ENCODE measurements at regions not wholly inside any gene's neighbourhood (a gene's known extent, or its start where the extent isn't known, plus 50 kb on each side); places are given as distances from the start of the nearest gene placed in this dataset.

DNA sequence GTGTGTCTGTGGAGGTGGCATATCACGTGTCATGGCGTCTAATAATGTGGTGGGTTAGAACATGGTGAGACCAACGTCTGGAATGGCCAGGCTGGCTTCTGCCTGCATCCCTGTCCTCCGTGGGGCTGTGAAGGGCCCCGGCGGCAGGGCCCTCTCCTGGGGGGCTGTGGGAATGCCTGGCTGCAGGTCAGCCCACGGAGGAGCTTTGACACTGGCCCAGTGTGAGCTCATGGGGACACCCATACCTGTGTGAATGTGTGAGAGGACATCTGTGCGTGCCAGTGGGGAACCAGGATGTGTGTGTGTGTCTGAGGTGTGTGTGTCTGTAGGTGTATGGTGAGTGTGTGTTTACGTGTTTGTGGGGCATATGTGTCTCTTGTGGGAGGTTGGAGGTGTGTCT is 300.1 kb downstream of the TEX29 start:
- intact Hi-C loops (cut with DNase I): no loop called here
- Histone ChIP-seq H3K27ac (replicated peaks in 1 of 4) (no peak overlapping the region), H3K36me3 (no peaks in the 10 kb centered on the region), H3K9me3 (no peaks in the 10 kb centered on the region), H3K4me1 (no peaks in the 10 kb centered on the region), H3K27me3 (peaks cover 0 to 5% (median 0%) of the 10 kb centered on the region in 4 donors), H3K4me3 (no peak overlapping the region)
- WGBS: 92% methylated on average over 9 of the region's 9 CpGs
- no peak for DNase-seq (ENCODE audit: extremely low spot score)
- TF ChIP-seq POLR2A (IDR thresholded peaks at IDR 0.05; ENCODE audit: low read depth) (no peak), POLR2AphosphoS5 (IDR thresholded peaks at IDR 0.05) (no peak), EP300 (IDR thresholded peaks at IDR 0.05) (no peak)
- TF ChIP-seq, protein P1, sequence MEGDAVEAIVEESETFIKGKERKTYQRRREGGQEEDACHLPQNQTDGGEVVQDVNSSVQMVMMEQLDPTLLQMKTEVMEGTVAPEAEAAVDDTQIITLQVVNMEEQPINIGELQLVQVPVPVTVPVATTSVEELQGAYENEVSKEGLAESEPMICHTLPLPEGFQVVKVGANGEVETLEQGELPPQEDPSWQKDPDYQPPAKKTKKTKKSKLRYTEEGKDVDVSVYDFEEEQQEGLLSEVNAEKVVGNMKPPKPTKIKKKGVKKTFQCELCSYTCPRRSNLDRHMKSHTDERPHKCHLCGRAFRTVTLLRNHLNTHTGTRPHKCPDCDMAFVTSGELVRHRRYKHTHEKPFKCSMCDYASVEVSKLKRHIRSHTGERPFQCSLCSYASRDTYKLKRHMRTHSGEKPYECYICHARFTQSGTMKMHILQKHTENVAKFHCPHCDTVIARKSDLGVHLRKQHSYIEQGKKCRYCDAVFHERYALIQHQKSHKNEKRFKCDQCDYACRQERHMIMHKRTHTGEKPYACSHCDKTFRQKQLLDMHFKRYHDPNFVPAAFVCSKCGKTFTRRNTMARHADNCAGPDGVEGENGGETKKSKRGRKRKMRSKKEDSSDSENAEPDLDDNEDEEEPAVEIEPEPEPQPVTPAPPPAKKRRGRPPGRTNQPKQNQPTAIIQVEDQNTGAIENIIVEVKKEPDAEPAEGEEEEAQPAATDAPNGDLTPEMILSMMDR (IDR thresholded peaks at IDR 0.05): no peak

DNA sequence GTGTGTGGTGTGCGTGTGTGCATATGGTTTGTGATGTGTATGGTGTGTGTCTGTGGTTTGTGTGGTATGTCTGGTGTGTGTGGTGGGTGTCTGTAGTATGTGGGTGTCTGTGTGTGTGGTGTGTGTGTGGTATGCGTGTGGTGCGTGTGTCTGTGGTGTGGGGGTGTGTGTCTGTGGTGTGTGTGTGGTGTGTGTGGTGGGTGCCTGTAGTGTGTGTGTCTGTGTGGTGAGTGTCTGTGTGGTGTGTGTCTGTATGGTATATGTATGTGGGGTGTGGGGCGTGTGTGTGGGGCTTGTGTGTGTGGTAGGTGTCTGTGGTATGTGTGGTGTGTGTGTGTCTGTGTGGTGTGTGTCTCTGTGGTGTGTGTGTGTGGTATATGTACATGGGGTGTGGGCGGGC is 300.7 kb downstream of the TEX29 start:
- Histone ChIP-seq H3K4me1 (no peaks in the 10 kb centered on the region), H3K27me3 (peaks cover 0 to 5% (median 0%) of the 10 kb centered on the region in 4 donors), H3K9me3 (no peaks in the 10 kb centered on the region), H3K36me3 (no peaks in the 10 kb centered on the region), H3K27ac (replicated peaks in 1 of 4) (no peak overlapping the region), H3K4me3 (no peak overlapping the region)
- intact Hi-C loops (cut with DNase I): no loop called here
- WGBS: 93% methylated on average over 5 of the region's 5 CpGs
- no peak for TF ChIP-seq POLR2A (IDR thresholded peaks at IDR 0.05; ENCODE audit: low read depth)
- no peak for TF ChIP-seq POLR2AphosphoS5 (IDR thresholded peaks at IDR 0.05)
- TF ChIP-seq, protein P1 (IDR thresholded peaks at IDR 0.05): no peak
- no peak for TF ChIP-seq EP300 (IDR thresholded peaks at IDR 0.05)
- no peak for DNase-seq (ENCODE audit: extremely low spot score)

DNA sequence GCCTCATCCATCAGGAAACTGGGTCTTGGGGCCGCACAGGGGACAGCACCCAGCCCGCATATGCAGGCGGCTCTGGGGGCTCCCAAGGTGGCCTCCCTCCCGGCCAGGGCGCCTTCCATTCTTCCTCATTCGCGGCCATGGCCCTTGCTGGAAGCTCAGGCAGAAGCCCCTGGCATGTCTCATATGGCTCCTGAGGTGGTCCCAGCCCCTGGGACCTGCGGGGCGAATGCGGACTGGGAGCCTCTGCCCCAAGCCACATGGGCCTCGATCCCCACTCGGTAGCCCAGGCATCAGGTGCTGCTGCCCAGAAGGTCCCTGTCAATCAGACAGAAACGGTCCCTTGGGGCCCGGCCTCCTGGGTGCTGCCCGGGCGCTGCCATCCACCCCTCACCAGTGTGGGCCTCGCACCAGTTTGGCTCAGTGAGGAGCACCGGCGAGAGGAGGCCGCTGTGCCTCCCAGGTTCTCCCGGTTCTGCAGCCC is 301.6 kb downstream of the TEX29 start:
- 95% methylated on average over 21 of the region's 21 CpGs for WGBS
- H3K27me3 ChIP-seq: peaks cover 0 to 5% (median 0%) of the 10 kb centered on the region in 4 donors
- TF ChIP-seq POLR2A (IDR thresholded peaks at IDR 0.05; ENCODE audit: low read depth) (no peak), POLR2AphosphoS5 (IDR thresholded peaks at IDR 0.05) (no peak), EP300 (IDR thresholded peaks at IDR 0.05) (no peak)
- TF ChIP-seq, protein P1 (IDR thresholded peaks at IDR 0.05): no peak
- no peaks in the 10 kb centered on the region for H3K4me1 ChIP-seq
- no peak overlapping the region for H3K27ac ChIP-seq (replicated peaks in 1 of 4)
- H3K9me3 ChIP-seq: no peaks in the 10 kb centered on the region
- no peak overlapping the region for H3K4me3 ChIP-seq
- intact Hi-C loops (cut with DNase I): no loop called here
- no peak for DNase-seq (ENCODE audit: extremely low spot score)
- H3K36me3 ChIP-seq: no peaks in the 10 kb centered on the region

DNA sequence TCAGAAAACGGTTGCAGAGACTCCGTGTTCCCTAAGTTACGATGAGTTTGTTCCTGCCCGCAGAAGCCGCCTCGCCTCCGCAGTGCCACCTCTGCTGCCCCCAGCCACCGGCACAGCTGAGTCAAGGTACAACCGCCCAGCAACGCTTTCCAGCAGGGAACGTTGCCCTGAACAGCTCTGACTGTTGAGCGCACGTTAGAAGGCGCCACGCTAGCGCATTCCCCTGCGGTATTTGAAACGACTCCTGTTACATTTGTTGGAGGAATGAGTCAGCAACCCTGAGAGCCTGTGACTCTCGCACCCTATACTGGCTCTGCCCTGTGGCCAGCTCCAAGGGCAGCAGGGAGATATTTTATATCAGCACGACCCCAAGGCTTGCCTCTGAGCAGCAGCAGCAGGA is 302.8 kb downstream of the TEX29 start:
- intact Hi-C loops (cut with DNase I): no loop called here
- H3K27me3 ChIP-seq: peaks cover 0 to 9% (median 0%) of the 10 kb centered on the region in 4 donors
- H3K4me1 ChIP-seq: no peaks in the 10 kb centered on the region
- H3K4me3 ChIP-seq: no peak overlapping the region
- H3K27ac ChIP-seq (replicated peaks in 1 of 4): no peak overlapping the region
- no peaks in the 10 kb centered on the region for H3K36me3 ChIP-seq
- WGBS: 90% methylated on average over 20 of the region's 20 CpGs
- DNase-seq (ENCODE audit: extremely low spot score): no peak
- no peaks in the 10 kb centered on the region for H3K9me3 ChIP-seq
- no peak for TF ChIP-seq POLR2AphosphoS5 (IDR thresholded peaks at IDR 0.05)
- TF ChIP-seq, protein P1 (IDR thresholded peaks at IDR 0.05): no peak

All from esophagus muscularis mucosa (tissue), 4 donors.